PC-9 (cell line): ENCODE measurements at regions not wholly inside any gene's neighbourhood (a gene's known extent, or its start where the extent isn't known, plus 50 kb on each side); places are given as distances from the start of the nearest gene placed in this dataset.

Experiments used
- BruUV-seq: library from RNA; stranded (reverse); fragments of 400-500 nt; replicated peaks from 2 replicates; lab custom pipeline; 2021; lab: Mats Ljungman, UMichigan
- CTCF ChIA-PET: fragments of 300-600 bp; sonication (Branson Sonifier 250); formaldehyde crosslinking; loops from one replicate; lab custom pipeline; 2022; ENCODE audit warnings: antibody characterized with exemption; lab: Charles Lee
- POLR2A ChIA-PET: fragments of 300-600 bp; sonication (Branson Sonifier 250); formaldehyde crosslinking; loops from one replicate; lab custom pipeline; 2022; ENCODE audit warnings: antibody characterized with exemption; ENCODE audit not compliant: unreplicated experiment; lab: Charles Lee
- DNase-seq, 2 experiments: peaks; one replicate each; pipeline versions ENCODE4 v3.0.0 to v3.0.0-alpha.2; 2015 to 2022; ENCODE audit warnings: mixed read lengths in 1 of 2
- H2AFZ ChIP-seq: fragments of 200-600 bp; sonication (generic); 2 replicates; pipeline ENCODE4 v1.8.1; 2017; ENCODE audit warnings: antibody characterized with exemption
- H3F3A ChIP-seq: fragments of 200-600 bp; sonication (generic); 2 replicates; pipeline ENCODE4 v1.8.1; 2017; ENCODE audit warnings: antibody characterized with exemption, mild to moderate bottlenecking, low read depth; ENCODE audit not compliant: insufficient read depth
- H3K27ac ChIP-seq: fragments of 200-600 bp; sonication (generic); 2 replicates; pipeline ENCODE4 v1.6.1; 2016; ENCODE audit warnings: mixed run types
- H3K27me3 ChIP-seq: fragments of 200-600 bp; sonication (generic); 2 replicates; pipeline ENCODE4 v1.6.1; 2016; ENCODE audit warnings: low read depth, mixed run types; ENCODE audit not compliant: insufficient read depth
- H3K36me3 ChIP-seq: fragments of 200-600 bp; sonication (generic); 2 replicates; pipeline ENCODE4 v1.6.1; 2016; ENCODE audit warnings: low read depth, mixed run types
- H3K4me1 ChIP-seq: fragments of 200-600 bp; sonication (generic); replicated peaks from 2 replicates; pipeline ENCODE4 v1.6.1; 2016; ENCODE audit warnings: mixed run types; ENCODE audit not compliant: insufficient read depth
- H3K4me2 ChIP-seq: fragments of 200-600 bp; sonication (generic); 2 replicates; pipeline ENCODE4 v1.6.1; 2017; ENCODE audit warnings: mixed run types
- H3K4me3 ChIP-seq: fragments of 200-600 bp; sonication (generic); 2 replicates; pipeline ENCODE4 v1.6.1; 2016; ENCODE audit warnings: mixed run types
- H3K79me2 ChIP-seq: fragments of 200-600 bp; sonication (generic); 2 replicates; pipeline ENCODE4 v1.6.1; 2017; ENCODE audit warnings: low read depth, mixed run types
- H3K9me2 ChIP-seq: fragments of 200-600 bp; sonication (generic); 2 replicates; pipeline ENCODE4 v1.8.1; 2017; ENCODE audit warnings: mild to moderate bottlenecking; ENCODE audit not compliant: insufficient read depth
- H3K9me3 ChIP-seq: fragments of 200-600 bp; sonication (generic); 2 replicates; pipeline ENCODE4 v1.8.1; 2016; ENCODE audit warnings: low read depth; ENCODE audit not compliant: insufficient read depth
- H4K20me1 ChIP-seq: fragments of 200-600 bp; sonication (generic); 2 replicates; pipeline ENCODE4 v1.8.1; 2017; ENCODE audit not compliant: insufficient read depth
- EZH2 ChIP-seq: fragments of 200-600 bp; sonication (generic); IDR thresholded peaks from 2 replicates; pipeline ENCODE4 v1.8.0; 2017; ENCODE audit warnings: antibody characterized with exemption, low read depth
- intact Hi-C: fragments of 100-400 bp; cut with micrococcal nuclease; formaldehyde crosslinking; loops from one replicate; pipeline ENCODE4 v1.10.0; 2022; ENCODE audit not compliant: unreplicated experiment
- TF ChIP-seq, protein P1 (sequence below): fragments of 200-600 bp; sonication (generic); conservative IDR thresholded peaks from 2 replicates; pipeline ENCODE4 v1.6.1; 2017; ENCODE audit warnings: mixed run types, antibody characterized with exemption, mild to moderate bottlenecking, moderate library complexity

DNA sequence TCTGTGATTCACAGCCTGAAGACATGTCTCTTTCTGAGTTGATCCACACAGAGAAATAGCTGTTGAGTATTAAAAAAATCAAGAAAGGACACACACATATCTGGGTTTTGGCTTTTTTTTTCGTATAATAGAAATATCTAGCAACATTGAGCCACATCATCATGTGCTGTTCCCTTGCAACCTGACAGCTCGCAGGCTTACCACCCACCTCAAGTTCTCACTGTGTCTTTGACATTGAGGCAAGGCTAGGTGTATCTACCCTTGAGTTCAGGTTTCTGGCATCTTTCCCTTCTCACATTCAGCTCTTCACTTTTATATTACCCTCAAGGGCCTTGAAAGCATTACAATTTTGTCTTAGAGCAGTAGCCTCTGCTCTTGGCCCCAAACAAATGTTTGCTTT, 490.3 kb upstream of the KIRREL3 start:
- Histone ChIP-seq H3K4me2 (no peak overlapping the region), H3K27ac (no peak overlapping the region), H2AFZ (no peak overlapping the region), H3K4me1 (no peaks in the 10 kb centered on the region), H3K36me3 (no peaks in the 10 kb centered on the region), H3K79me2 (no peaks in the 10 kb centered on the region), H3K9me2 (no peaks in the 10 kb centered on the region), H3K9me3 (no peaks in the 10 kb centered on the region), H4K20me1 (no peaks in the 10 kb centered on the region), H3K27me3 (peaks cover 6% of the 10 kb centered on the region; the same call in 1 of the 2 replicates), H3K4me3 (no peak overlapping the region), H3F3A (no peaks in the 10 kb centered on the region)
- DNase-seq: no peak
- ChIA-PET CTCF (no interaction called here), POLR2A (no interaction called here)
- TF ChIP-seq, protein P1, sequence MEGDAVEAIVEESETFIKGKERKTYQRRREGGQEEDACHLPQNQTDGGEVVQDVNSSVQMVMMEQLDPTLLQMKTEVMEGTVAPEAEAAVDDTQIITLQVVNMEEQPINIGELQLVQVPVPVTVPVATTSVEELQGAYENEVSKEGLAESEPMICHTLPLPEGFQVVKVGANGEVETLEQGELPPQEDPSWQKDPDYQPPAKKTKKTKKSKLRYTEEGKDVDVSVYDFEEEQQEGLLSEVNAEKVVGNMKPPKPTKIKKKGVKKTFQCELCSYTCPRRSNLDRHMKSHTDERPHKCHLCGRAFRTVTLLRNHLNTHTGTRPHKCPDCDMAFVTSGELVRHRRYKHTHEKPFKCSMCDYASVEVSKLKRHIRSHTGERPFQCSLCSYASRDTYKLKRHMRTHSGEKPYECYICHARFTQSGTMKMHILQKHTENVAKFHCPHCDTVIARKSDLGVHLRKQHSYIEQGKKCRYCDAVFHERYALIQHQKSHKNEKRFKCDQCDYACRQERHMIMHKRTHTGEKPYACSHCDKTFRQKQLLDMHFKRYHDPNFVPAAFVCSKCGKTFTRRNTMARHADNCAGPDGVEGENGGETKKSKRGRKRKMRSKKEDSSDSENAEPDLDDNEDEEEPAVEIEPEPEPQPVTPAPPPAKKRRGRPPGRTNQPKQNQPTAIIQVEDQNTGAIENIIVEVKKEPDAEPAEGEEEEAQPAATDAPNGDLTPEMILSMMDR: no peak
- TF ChIP-seq EZH2: no peak
- intact Hi-C loops: loop anchor here (10.0 kb wide), 1 partner anchor 1046 kb away; no protein-coding TSS in a partner anchor
- no TSS peak for BruUV-seq

DNA sequence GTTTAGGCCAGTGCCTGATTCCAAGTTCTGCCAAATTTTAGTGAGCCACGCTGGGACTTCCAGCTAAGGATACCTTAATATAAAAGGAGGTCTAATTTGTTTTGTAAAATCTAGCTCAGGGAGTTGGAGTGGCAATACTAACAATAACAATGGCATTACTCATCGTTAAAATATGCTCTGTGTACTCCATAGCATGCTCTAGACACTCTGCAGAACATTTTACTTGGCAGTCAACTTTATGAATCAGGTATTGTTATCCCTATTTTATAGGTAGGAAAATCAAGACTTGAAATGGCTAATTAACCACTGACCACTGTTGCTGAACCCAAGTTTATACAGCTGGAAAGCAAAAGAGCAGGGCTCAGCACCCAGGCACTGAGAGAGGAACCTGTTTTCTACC, 485.0 kb upstream of the KIRREL3 start:
- CTCF ChIA-PET: no interaction called here
- H3K27ac ChIP-seq: no peak overlapping the region
- peak in 1 of 2 experiments; percentile 36 for DNase-seq
- no peak overlapping the region for H3K4me2 ChIP-seq
- H3K4me3 ChIP-seq: no peak overlapping the region
- no peaks in the 10 kb centered on the region for H3K27me3 ChIP-seq
- H2AFZ ChIP-seq: no peak overlapping the region
- POLR2A ChIA-PET: no interaction called here
- TF ChIP-seq, protein P1: no peak
- no peak for TF ChIP-seq EZH2
- no peaks in the 10 kb centered on the region for H3K4me1 ChIP-seq
- H3K9me2 ChIP-seq: no peaks in the 10 kb centered on the region
- no peaks in the 10 kb centered on the region for H4K20me1 ChIP-seq
- no peaks in the 10 kb centered on the region for H3F3A ChIP-seq
- H3K79me2 ChIP-seq: no peaks in the 10 kb centered on the region
- H3K9me3 ChIP-seq: no peaks in the 10 kb centered on the region
- intact Hi-C loops: no loop called here
- H3K36me3 ChIP-seq: no peaks in the 10 kb centered on the region
- BruUV-seq: no TSS peak

DNA sequence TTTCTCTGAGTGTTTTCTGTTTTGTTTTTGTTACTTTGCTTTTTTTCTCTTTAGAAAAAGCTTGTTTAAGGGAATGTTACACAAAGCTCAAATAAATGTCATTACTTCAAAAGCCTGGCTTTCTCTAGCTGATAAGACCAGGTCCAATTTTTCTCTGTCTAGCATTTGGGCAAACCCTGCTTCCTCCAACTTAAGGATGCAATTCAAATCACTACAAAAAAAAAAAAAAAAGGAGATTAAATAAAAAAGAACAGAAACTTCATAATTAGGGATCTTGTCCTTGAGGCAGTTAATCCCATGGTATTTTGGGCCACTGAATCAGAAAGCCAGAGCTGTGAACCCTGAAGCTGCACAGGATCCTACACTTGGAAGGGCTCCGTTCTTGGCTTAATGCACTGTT, 480.8 kb upstream of the KIRREL3 start:
- Histone ChIP-seq H3K4me1 (no peaks in the 10 kb centered on the region), H2AFZ (no peak overlapping the region), H3K4me2 (no peak overlapping the region), H3K9me2 (no peaks in the 10 kb centered on the region), H3K79me2 (no peaks in the 10 kb centered on the region), H3K4me3 (no peak overlapping the region), H3K36me3 (no peaks in the 10 kb centered on the region), H3K27me3 (peaks cover 2% of the 10 kb centered on the region; the same call in 1 of the 2 replicates), H3F3A (no peaks in the 10 kb centered on the region), H4K20me1 (no peaks in the 10 kb centered on the region), H3K27ac (no peak overlapping the region), H3K9me3 (no peaks in the 10 kb centered on the region)
- intact Hi-C loops: no loop called here
- CTCF ChIA-PET: no interaction called here
- BruUV-seq: no TSS peak
- TF ChIP-seq EZH2: no peak
- TF ChIP-seq, protein P1: no peak
- no peak for DNase-seq
- POLR2A ChIA-PET: no interaction called here
